Suprapubic skin (tissue), 3 donors: ENCODE measurements at regions not wholly inside any gene's neighbourhood (a gene's known extent, or its start where the extent isn't known, plus 50 kb on each side); places are given as distances from the start of the nearest gene placed in this dataset.

ENCODE experiments used
- CTCF ChIP-seq, 2 donors: fragments of 200-600 bp in 1 of 2; fragments of 450-650 bp in 1 of 2; sonication (generic) in 1 of 2; IDR thresholded peaks; one replicate each; pipeline ENCODE4 v1.5.1; 2016 to 2019; ENCODE audit warnings: antibody characterized with exemption in 2 of 2, mild to moderate bottlenecking in 1 of 2, moderate library complexity in 1 of 2
- POLR2A ChIP-seq, 2 donors: fragments of 450-650 bp; IDR thresholded peaks; one replicate each; pipeline ENCODE4 v1.6.1; 2017; ENCODE audit warnings: antibody characterized with exemption in 2 of 2, mild to moderate bottlenecking in 2 of 2, moderate library complexity in 2 of 2

- TF ChIP-seq CTCF (IDR thresholded peaks at IDR 0.05) (no peak), POLR2A (IDR thresholded peaks at IDR 0.05) (no peak)
Observed at GRCh38 chr9:86602715-86603114, 248.5 kb upstream of the TUT7 start.
